ENCODE measurements at regions not wholly inside any gene's neighbourhood (a gene's known extent, or its start where the extent isn't known, plus 50 kb on each side); places are given as distances from the start of the nearest gene placed in this dataset.

GRCh38 chr13:32964987-32965386 lies 51.2 kb upstream of the KL start:
- TF ChIP-seq CTCF (IDR thresholded peaks at IDR 0.05; ENCODE audit: low read length): no peak
- TF ChIP-seq EZH2 (IDR thresholded peaks at IDR 0.05; ENCODE audit: borderline replicate concordance, low read length): no peak

Measured in OCI-LY1 (cell line).